T-cell (primary cell): ENCODE measurements at regions not wholly inside any gene's neighbourhood (a gene's known extent, or its start where the extent isn't known, plus 50 kb on each side); places are given as distances from the start of the nearest gene placed in this dataset.
"Not testable (repeated sequence)": the region's sequence is repeated elsewhere in the genome, so short reads cannot be mapped to it uniquely, and the experiment has no call there.

ENCODE experiments used
- ATAC-seq, 4 experiments: fragments of 200-7000 bp in 3 of 4; fragments of 150-1000 bp in 1 of 4; cut with Tn5 transposase; replicated peaks in 1 of 4; 1 replicate in 3 of 4; 2 replicates in 1 of 4; pipeline ENCODE4 v1.10.0; 2021; ENCODE audit warnings: moderate library complexity in 3 of 4, mild to moderate bottlenecking in 2 of 4, moderate number of reproducible peaks in 1 of 4
- CTCF ChIA-PET, 2 donors: fragments of 300-600 bp; sonication (Branson Sonifier 250); formaldehyde crosslinking; loops; one replicate each; lab custom pipeline; 2022; ENCODE audit warnings: antibody characterized with exemption in 2 of 2; lab: Charles Lee
- POLR2A ChIA-PET, 2 donors: fragments of 300-600 bp; sonication (Branson Sonifier 250); formaldehyde crosslinking; loops; one replicate each; lab custom pipeline; 2022; ENCODE audit warnings: antibody characterized with exemption in 2 of 2; lab: Charles Lee
- DNase-seq, 35 experiments: peaks; one replicate each; pipeline versions ENCODE4 v3.0.0 to v3.0.0-alpha.2; 2013 to 2023
- H3K27ac ChIP-seq: one replicate; pipeline ENCODE4 v1.5.1; 2013; ENCODE audit warnings: low read length
- H3K27me3 ChIP-seq, 2 experiments: replicated peaks in 1 of 2; 1 replicate in 1 of 2; 2 replicates in 1 of 2; pipeline versions ENCODE4 v1.6.1 to v1.7.0; 2013; ENCODE audit warnings: low read length in 1 of 2, mixed read lengths in 1 of 2; ENCODE audit not compliant: control insufficient read depth in 2 of 2, insufficient read depth in 2 of 2; ENCODE audit errors: extremely low read depth in 1 of 2
- H3K36me3 ChIP-seq, 2 donors: 1 replicate in 1 of 2; 2 replicates in 1 of 2; pipeline versions ENCODE4 v1.6.1 to v1.7.0; 2013; ENCODE audit warnings: low read length in 1 of 2; ENCODE audit not compliant: control insufficient read depth in 2 of 2, insufficient read depth in 1 of 2; ENCODE audit errors: extremely low read depth in 1 of 2
- H3K4me1 ChIP-seq, 2 experiments: 1 replicate in 1 of 2; 2 replicates in 1 of 2; pipeline versions ENCODE4 v1.6.1 to v1.7.0; 2013; ENCODE audit warnings: low read length in 2 of 2, mixed read lengths in 1 of 2; ENCODE audit not compliant: insufficient read depth in 2 of 2, control insufficient read depth in 1 of 2; ENCODE audit errors: extremely low read depth in 1 of 2
- H3K4me3 ChIP-seq, 2 donors: 1 replicate in 1 of 2; 2 replicates in 1 of 2; pipeline versions ENCODE4 v1.5.1 to v1.7.0; 2013; ENCODE audit warnings: mild to moderate bottlenecking in 2 of 2, low read length in 1 of 2, moderate library complexity in 1 of 2; ENCODE audit not compliant: control insufficient read depth in 1 of 2; ENCODE audit errors: extremely low read depth in 1 of 2
- H3K9me3 ChIP-seq: 2 replicates; pipeline ENCODE4 v1.7.0; 2013
- H3K27ac Mint-ChIP-seq, 2 donors: one replicate each; pipeline ENCODE4 v1.8.0; 2020 to 2021; ENCODE audit warnings: mild to moderate bottlenecking in 2 of 2, mixed read lengths in 2 of 2
- H3K27me3 Mint-ChIP-seq, 2 donors: one replicate each; pipeline ENCODE4 v1.8.0; 2021 to 2022; ENCODE audit warnings: mixed read lengths in 2 of 2
- H3K36me3 Mint-ChIP-seq: one replicate; pipeline ENCODE4 v1.8.0; 2021; ENCODE audit warnings: mixed read lengths
- H3K4me1 Mint-ChIP-seq, 3 donors: one replicate each; pipeline ENCODE4 v1.8.0; 2020 to 2022; ENCODE audit warnings: mixed read lengths in 3 of 3, mild to moderate bottlenecking in 1 of 3
- H3K4me3 Mint-ChIP-seq, 3 donors: one replicate each; pipeline ENCODE4 v1.8.0; 2020 to 2022; ENCODE audit warnings: mild to moderate bottlenecking in 3 of 3, mixed read lengths in 3 of 3, moderate library complexity in 3 of 3
- H3K9me3 Mint-ChIP-seq, 3 donors: one replicate each; pipeline ENCODE4 v1.8.0; 2020 to 2022; ENCODE audit warnings: mixed read lengths in 3 of 3
- WGBS: methylation state at CpG from one replicate; pipeline ENCODE4 v1.1.5; 2013; ENCODE audit warnings: missing lambda C conversion rate; ENCODE audit not compliant: insufficient coverage; 5-methylcytosine and 5-hydroxymethylcytosine counted together

- CTCF ChIA-PET: no interaction called here
- no peaks in the 10 kb centered on the region for H3K9me3 ChIP-seq
- Mint-ChIP-seq H3K27ac (no peak overlapping the region), H3K4me1 (no peaks in the 10 kb centered on the region), H3K27me3 (no peaks in the 10 kb centered on the region), H3K9me3 (peaks cover 7 to 20% (median 11%) of the 10 kb centered on the region in 3 donors), H3K4me3 (no peak overlapping the region), H3K36me3 (no peaks in the 10 kb centered on the region)
- ATAC-seq (no peak), DNase-seq (no peak)
- H3K4me1 ChIP-seq: no peaks in the 10 kb centered on the region
- POLR2A ChIA-PET: no interaction called here
- no peak overlapping the region for H3K27ac ChIP-seq
- no peaks in the 10 kb centered on the region for H3K27me3 ChIP-seq
- no CpG with 5 or more reads among the region's 1 CpG for WGBS
- no peaks in the 10 kb centered on the region for H3K36me3 ChIP-seq
- H3K4me3 ChIP-seq: no peak overlapping the region
Observed at GRCh38 chr3:20246662-20247061, 60.7 kb upstream of the SGO1 start.

DNA sequence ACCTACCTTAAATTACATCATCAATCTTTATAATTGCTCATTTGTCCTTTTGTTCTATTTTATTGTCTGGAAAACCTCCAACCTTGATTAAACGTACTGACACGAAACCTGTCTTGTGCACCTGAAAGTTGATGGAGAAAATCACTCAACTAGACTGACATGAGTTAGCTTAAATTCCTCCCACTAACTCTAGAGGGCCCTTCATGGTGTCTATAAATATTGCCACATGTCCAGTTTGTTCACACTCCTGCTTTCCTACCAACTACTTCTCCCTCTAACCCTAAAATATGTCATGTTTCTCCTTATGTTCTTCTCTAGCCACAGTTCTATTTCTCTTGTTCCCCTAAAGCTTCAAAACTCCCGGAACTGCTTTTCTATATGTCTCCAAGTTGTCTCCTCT, 59.8 kb upstream of the SGO1 start:
- CTCF ChIA-PET: no interaction called here
- Mint-ChIP-seq H3K4me1 (no peaks in the 10 kb centered on the region), H3K9me3 (peaks cover 7 to 20% (median 11%) of the 10 kb centered on the region in 3 donors), H3K27me3 (no peaks in the 10 kb centered on the region), H3K4me3 (no peak overlapping the region), H3K36me3 (no peaks in the 10 kb centered on the region), H3K27ac (no peak overlapping the region)
- no peaks in the 10 kb centered on the region for H3K4me1 ChIP-seq
- no peak overlapping the region for H3K4me3 ChIP-seq
- H3K27ac ChIP-seq: no peak overlapping the region
- no peaks in the 10 kb centered on the region for H3K36me3 ChIP-seq
- no CpG with 5 or more reads among the region's 3 CpGs for WGBS
- H3K27me3 ChIP-seq: peaks cover 0 to 3% of the 10 kb centered on the region in 2 experiments
- no peaks in the 10 kb centered on the region for H3K9me3 ChIP-seq
- POLR2A ChIA-PET: no interaction called here
- ATAC-seq: no peak
- DNase-seq: no peak

DNA sequence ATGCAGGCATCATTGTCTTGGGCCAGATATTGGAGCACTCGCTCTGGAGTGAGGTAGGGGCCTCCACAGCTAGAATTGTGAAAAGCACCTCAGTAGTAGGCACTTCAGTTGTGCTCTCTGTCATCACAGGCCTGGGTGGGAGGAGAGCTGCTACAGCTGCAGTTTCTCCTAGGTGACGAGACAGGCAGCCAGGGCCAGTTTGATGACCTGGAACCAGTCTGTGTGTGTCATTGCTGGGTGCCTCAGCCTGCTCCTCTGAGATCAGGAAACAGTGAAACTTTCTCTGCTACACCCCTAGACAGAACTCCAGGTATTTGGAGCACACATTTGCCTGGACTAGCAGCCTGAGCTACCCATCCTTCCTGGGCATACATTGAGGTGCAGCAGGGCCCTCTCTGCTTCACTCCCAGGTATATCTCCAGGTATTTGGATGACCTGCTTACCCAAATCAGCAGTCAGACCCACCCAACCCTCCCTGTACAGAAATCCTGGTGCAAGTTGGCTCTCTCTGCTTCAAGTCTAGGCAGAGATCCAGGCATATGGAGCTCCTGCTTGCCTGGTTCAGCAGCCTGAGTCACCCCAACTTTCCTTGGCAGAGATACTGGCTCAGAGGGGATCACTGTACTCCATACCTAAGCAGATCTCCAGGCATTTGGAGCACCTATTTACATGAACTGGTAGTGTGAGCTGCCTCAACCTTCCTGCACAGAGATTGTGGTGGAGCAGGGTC, 54.3 kb upstream of the SGO1 start:
- DNase-seq (no peak), ATAC-seq (no peak)
- ChIA-PET CTCF (interaction anchor here in 1 of 2 donors (0.6 kb wide), 1 partner anchor 69 kb away, joined by 4 read pairs; no protein-coding TSS in a partner anchor), POLR2A (no interaction called here)
- Histone ChIP-seq H3K27ac (no peak overlapping the region), H3K27me3 (peaks cover 0 to 7% of the 10 kb centered on the region in 2 experiments), H3K4me1 (no peaks in the 10 kb centered on the region), H3K36me3 (no peaks in the 10 kb centered on the region), H3K9me3 (no peaks in the 10 kb centered on the region), H3K4me3 (no peak overlapping the region)
- Mint-ChIP-seq H3K36me3 (peaks cover 2% of the 10 kb centered on the region), H3K4me1 (no peaks in the 10 kb centered on the region), H3K4me3 (no peak overlapping the region), H3K9me3 (peaks cover 5 to 20% (median 5%) of the 10 kb centered on the region in 3 donors), H3K27me3 (no peaks in the 10 kb centered on the region), H3K27ac (no peak overlapping the region)
- WGBS: 79% methylated on average over 2 of the region's 2 CpGs

DNA sequence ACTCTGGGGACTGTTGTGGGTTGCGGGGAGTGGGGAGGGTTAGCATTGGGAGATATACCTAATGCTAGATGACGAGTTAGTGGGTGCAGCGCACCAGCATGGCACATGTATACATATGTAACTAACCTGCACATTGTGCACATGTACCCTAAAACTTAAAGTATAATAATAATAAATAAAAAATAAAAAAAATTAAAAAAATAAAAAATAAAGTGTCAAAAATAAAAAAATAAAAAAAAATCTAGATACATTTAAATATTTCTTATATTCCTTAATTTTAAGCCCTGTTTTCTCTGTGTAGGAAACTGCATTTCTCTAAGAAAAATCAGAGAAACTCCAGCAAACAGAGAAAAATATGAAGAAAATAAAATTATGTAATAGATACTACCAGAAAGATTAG, 52.2 kb upstream of the SGO1 start:
- H3K27me3 Mint-ChIP-seq, ATAC-seq, DNase-seq, H3K4me1 ChIP-seq, H3K36me3 ChIP-seq, H3K27ac ChIP-seq, CTCF ChIA-PET, H3K9me3 ChIP-seq, H3K36me3 Mint-ChIP-seq, POLR2A ChIA-PET, H3K4me1 Mint-ChIP-seq, H3K4me3 ChIP-seq, H3K27me3 ChIP-seq, H3K4me3 Mint-ChIP-seq, H3K27ac Mint-ChIP-seq: not testable (repeated sequence)
- H3K9me3 Mint-ChIP-seq: peaks cover 0 to 15% (median 0%) of the 10 kb centered on the region in 3 donors
- WGBS: no CpG with 5 or more reads among the region's 3 CpGs

- no peak for DNase-seq
- ChIA-PET POLR2A (no interaction called here), CTCF (no interaction called here)
- Histone ChIP-seq H3K4me3 (no peak overlapping the region), H3K27ac (no peak overlapping the region), H3K4me1 (no peaks in the 10 kb centered on the region), H3K27me3 (peaks cover 0 to 7% of the 10 kb centered on the region in 2 experiments), H3K9me3 (no peaks in the 10 kb centered on the region), H3K36me3 (no peaks in the 10 kb centered on the region)
- H3K4me1 Mint-ChIP-seq: no peaks in the 10 kb centered on the region
- H3K9me3 Mint-ChIP-seq: no peaks in the 10 kb centered on the region
- WGBS: 73% methylated on average over 3 of the region's 3 CpGs
- no peak for ATAC-seq
- H3K36me3 Mint-ChIP-seq: peaks cover 2% of the 10 kb centered on the region
- H3K4me3 Mint-ChIP-seq: no peak overlapping the region
- no peaks in the 10 kb centered on the region for H3K27me3 Mint-ChIP-seq
- H3K27ac Mint-ChIP-seq: no peak overlapping the region
Observed at GRCh38 chr3:20236603-20237002, 50.6 kb upstream of the SGO1 start.
